ENCODE measurements at regions not wholly inside any gene's neighbourhood (a gene's known extent, or its start where the extent isn't known, plus 50 kb on each side); places are given as distances from the start of the nearest gene placed in this dataset.

GRCh38 chr2:226445216-226445861 is 354.3 kb downstream of the IRS1 start:
- no peaks in the 10 kb centered on the region for H3K36me3 Mint-ChIP-seq (ENCODE audit: low read depth)
- ChIA-PET POLR2A (no interaction called here), CTCF (no interaction called here)
- Histone ChIP-seq H3K27me3 (ENCODE audit: control insufficient read depth in 1 of 2, insufficient read depth in 2 of 2, low read length in 2 of 2) (peaks cover 0 to 7% of the 10 kb centered on the region in 2 experiments), H3K36me3 (ENCODE audit: insufficient read depth, low read length) (no peaks in the 10 kb centered on the region), H3K9me3 (ENCODE audit: control insufficient read depth in 1 of 2, insufficient read depth in 1 of 2, low read length in 2 of 2) (no peaks in the 10 kb centered on the region), H3K27ac (ENCODE audit: low read depth in 1 of 2, low read length in 2 of 2) (no peak overlapping the region), H3K4me1 (ENCODE audit: insufficient read depth, low read length) (no peaks in the 10 kb centered on the region), H3K4me3 (ENCODE audit: low read length) (no peak overlapping the region)
- H3K27me3 Mint-ChIP-seq = peaks cover 7% of the 10 kb centered on the region
- no peaks in the 10 kb centered on the region for H3K9me3 Mint-ChIP-seq
- TF ChIP-seq CTCF (IDR thresholded peaks at IDR 0.05) = no peak
- no peaks in the 10 kb centered on the region for H3K4me1 Mint-ChIP-seq (ENCODE audit: low read depth)
- no peak overlapping the region for H3K4me3 Mint-ChIP-seq
- DNase-seq (no peak), ATAC-seq (ENCODE audit: poor library complexity) (no peak)
- intact Hi-C loops (cut with DNase I, micrococcal nuclease) = no loop called here
- H3K27ac Mint-ChIP-seq = no peak overlapping the region

GRCh38 chr2:226443112-226443511 is 356.5 kb downstream of the IRS1 start:
- H3K4me3 Mint-ChIP-seq = no peak overlapping the region
- Histone ChIP-seq H3K4me1 (ENCODE audit: insufficient read depth, low read length) (no peaks in the 10 kb centered on the region), H3K9me3 (ENCODE audit: control insufficient read depth in 1 of 2, insufficient read depth in 1 of 2, low read length in 2 of 2) (no peaks in the 10 kb centered on the region), H3K36me3 (ENCODE audit: insufficient read depth, low read length) (no peaks in the 10 kb centered on the region), H3K27ac (ENCODE audit: low read depth in 1 of 2, low read length in 2 of 2) (no peak overlapping the region), H3K4me3 (ENCODE audit: low read length) (no peak overlapping the region), H3K27me3 (ENCODE audit: control insufficient read depth in 1 of 2, insufficient read depth in 2 of 2, low read length in 2 of 2) (no peaks in the 10 kb centered on the region)
- no peaks in the 10 kb centered on the region for H3K9me3 Mint-ChIP-seq
- no peaks in the 10 kb centered on the region for H3K4me1 Mint-ChIP-seq (ENCODE audit: low read depth)
- intact Hi-C loops (cut with DNase I, micrococcal nuclease) = no loop called here
- no peaks in the 10 kb centered on the region for H3K36me3 Mint-ChIP-seq (ENCODE audit: low read depth)
- no peak for DNase-seq
- TF ChIP-seq CTCF (IDR thresholded peaks at IDR 0.05) = no peak
- no peak for ATAC-seq (ENCODE audit: poor library complexity)
- H3K27me3 Mint-ChIP-seq = peaks cover 6% of the 10 kb centered on the region
- no peak overlapping the region for H3K27ac Mint-ChIP-seq
- POLR2A ChIA-PET = no interaction called here
- CTCF ChIA-PET = no interaction called here

- DNase-seq (no peak), ATAC-seq (ENCODE audit: poor library complexity) (no peak)
- H3K27me3 Mint-ChIP-seq = peaks cover 22% of the 10 kb centered on the region
- ChIA-PET CTCF (interaction anchor here (0.6 kb wide), 1 partner anchor 773 kb away, joined by 4 read pairs; no protein-coding TSS in a partner anchor), POLR2A (no interaction called here)
- Histone ChIP-seq H3K9me3 (ENCODE audit: control insufficient read depth in 1 of 2, insufficient read depth in 1 of 2, low read length in 2 of 2) (no peaks in the 10 kb centered on the region), H3K4me3 (ENCODE audit: low read length) (no peak overlapping the region), H3K36me3 (ENCODE audit: insufficient read depth, low read length) (no peaks in the 10 kb centered on the region), H3K4me1 (ENCODE audit: insufficient read depth, low read length) (no peaks in the 10 kb centered on the region), H3K27ac (ENCODE audit: low read depth in 1 of 2, low read length in 2 of 2) (no peak overlapping the region), H3K27me3 (ENCODE audit: control insufficient read depth in 1 of 2, insufficient read depth in 2 of 2, low read length in 2 of 2) (no peaks in the 10 kb centered on the region)
- no peak for TF ChIP-seq CTCF (IDR thresholded peaks at IDR 0.05)
- no peaks in the 10 kb centered on the region for H3K9me3 Mint-ChIP-seq
- intact Hi-C loops (cut with DNase I, micrococcal nuclease) = no loop called here
- no peak overlapping the region for H3K27ac Mint-ChIP-seq
- H3K4me1 Mint-ChIP-seq (ENCODE audit: low read depth) = no peaks in the 10 kb centered on the region
- H3K36me3 Mint-ChIP-seq (ENCODE audit: low read depth) = no peaks in the 10 kb centered on the region
- H3K4me3 Mint-ChIP-seq = no peak overlapping the region
Observed at GRCh38 chr2:226440127-226440918, 359.3 kb downstream of the IRS1 start.
